Neural crest cell (in vitro differentiated cells): ENCODE measurements at regions not wholly inside any gene's neighbourhood (a gene's known extent, or its start where the extent isn't known, plus 50 kb on each side); places are given as distances from the start of the nearest gene placed in this dataset.

Source experiments
- DNase-seq: peaks from one replicate; pipeline ENCODE4 v3.0.0; 2021; ENCODE audit warnings: low read depth, mixed read lengths, low spot score
- H3K27ac Mint-ChIP-seq: one replicate; pipeline ENCODE4 v1.8.0; 2021; ENCODE audit warnings: mild to moderate bottlenecking, mixed read lengths; ENCODE audit not compliant: unreplicated experiment
- H3K27me3 Mint-ChIP-seq: 2 replicates; pipeline ENCODE4 v1.8.0; 2021; ENCODE audit warnings: low read depth, mild to moderate bottlenecking, mixed read lengths
- H3K36me3 Mint-ChIP-seq: 2 replicates; pipeline ENCODE4 v1.8.0; 2021; ENCODE audit warnings: low read depth, mild to moderate bottlenecking, mixed read lengths
- H3K4me1 Mint-ChIP-seq: 2 replicates; pipeline ENCODE4 v1.8.0; 2021; ENCODE audit warnings: mixed read lengths
- H3K4me3 Mint-ChIP-seq: one replicate; pipeline ENCODE4 v1.8.0; 2021; ENCODE audit warnings: mild to moderate bottlenecking, mixed read lengths
- H3K9me3 Mint-ChIP-seq: 2 replicates; pipeline ENCODE4 v1.8.0; 2021; ENCODE audit warnings: mixed read lengths
- TF ChIP-seq, protein P1 (sequence below): fragments of 200-600 bp; sonication (generic); conservative IDR thresholded peaks from 2 replicates; pipeline ENCODE4 v1.5.0; 2021; ENCODE audit warnings: antibody characterized with exemption, mild to moderate bottlenecking

DNA sequence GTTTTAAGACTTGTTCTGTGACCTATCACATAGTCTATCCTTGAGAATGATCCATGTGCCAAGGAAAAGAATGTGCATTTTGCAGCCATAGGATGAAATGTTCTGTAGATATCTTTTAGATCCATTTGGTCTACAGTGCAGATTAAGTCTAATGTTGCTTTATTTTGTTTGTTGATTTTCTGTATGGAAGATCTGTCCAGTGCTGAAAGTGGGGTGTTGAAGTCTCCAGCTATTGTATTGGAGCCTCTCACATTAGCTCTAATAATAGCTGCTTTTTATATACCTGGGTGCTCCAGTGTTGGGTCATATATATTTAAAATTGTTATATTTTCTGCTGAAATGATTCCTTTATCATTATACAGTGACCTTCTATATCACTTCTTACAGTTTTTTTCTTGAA, 155.6 kb upstream of the MON1B start:
- Mint-ChIP-seq H3K9me3 (peaks cover 5% of the 10 kb centered on the region), H3K4me3 (no peak overlapping the region), H3K36me3 (no peaks in the 10 kb centered on the region), H3K4me1 (peaks cover 7% of the 10 kb centered on the region), H3K27me3 (peaks cover 10% of the 10 kb centered on the region), H3K27ac (no peak overlapping the region)
- no peak for DNase-seq
- TF ChIP-seq, protein P1, sequence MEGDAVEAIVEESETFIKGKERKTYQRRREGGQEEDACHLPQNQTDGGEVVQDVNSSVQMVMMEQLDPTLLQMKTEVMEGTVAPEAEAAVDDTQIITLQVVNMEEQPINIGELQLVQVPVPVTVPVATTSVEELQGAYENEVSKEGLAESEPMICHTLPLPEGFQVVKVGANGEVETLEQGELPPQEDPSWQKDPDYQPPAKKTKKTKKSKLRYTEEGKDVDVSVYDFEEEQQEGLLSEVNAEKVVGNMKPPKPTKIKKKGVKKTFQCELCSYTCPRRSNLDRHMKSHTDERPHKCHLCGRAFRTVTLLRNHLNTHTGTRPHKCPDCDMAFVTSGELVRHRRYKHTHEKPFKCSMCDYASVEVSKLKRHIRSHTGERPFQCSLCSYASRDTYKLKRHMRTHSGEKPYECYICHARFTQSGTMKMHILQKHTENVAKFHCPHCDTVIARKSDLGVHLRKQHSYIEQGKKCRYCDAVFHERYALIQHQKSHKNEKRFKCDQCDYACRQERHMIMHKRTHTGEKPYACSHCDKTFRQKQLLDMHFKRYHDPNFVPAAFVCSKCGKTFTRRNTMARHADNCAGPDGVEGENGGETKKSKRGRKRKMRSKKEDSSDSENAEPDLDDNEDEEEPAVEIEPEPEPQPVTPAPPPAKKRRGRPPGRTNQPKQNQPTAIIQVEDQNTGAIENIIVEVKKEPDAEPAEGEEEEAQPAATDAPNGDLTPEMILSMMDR = no peak

- H3K4me3 Mint-ChIP-seq = no peak overlapping the region
- H3K27me3 Mint-ChIP-seq = peaks cover 4% of the 10 kb centered on the region
- peaks cover 7% of the 10 kb centered on the region for H3K4me1 Mint-ChIP-seq
- peaks cover 5% of the 10 kb centered on the region for H3K9me3 Mint-ChIP-seq
- TF ChIP-seq, protein P1 = no peak
- H3K36me3 Mint-ChIP-seq = no peaks in the 10 kb centered on the region
- H3K27ac Mint-ChIP-seq = no peak overlapping the region
- no peak for DNase-seq
These were observed 153.2 kb upstream of the MON1B start for GRCh38 chr16:77037696-77038347.

DNA sequence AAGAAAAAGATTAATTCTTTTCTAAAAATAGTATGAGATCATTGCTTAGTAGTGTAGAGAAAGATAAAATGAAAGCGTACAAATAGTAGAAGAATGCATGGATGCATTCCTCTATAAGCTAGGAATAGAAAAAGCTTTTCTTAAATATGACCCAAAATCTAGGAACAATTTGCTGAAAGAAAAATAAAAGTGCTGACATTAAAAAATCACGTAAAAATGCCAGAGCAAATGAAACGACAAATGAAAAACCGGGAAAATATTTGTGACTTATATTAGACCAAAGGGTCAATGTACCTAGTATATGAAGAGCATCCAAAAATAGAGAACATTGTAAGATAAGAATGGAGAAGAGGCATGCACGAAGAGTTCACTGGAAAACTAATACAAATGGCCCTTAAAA, 149.5 kb upstream of the MON1B start:
- H3K9me3 Mint-ChIP-seq = no peaks in the 10 kb centered on the region
- no peak overlapping the region for H3K27ac Mint-ChIP-seq
- TF ChIP-seq, protein P1 = no peak
- peaks cover 7% of the 10 kb centered on the region for H3K4me1 Mint-ChIP-seq
- peaks cover 7% of the 10 kb centered on the region for H3K27me3 Mint-ChIP-seq
- H3K36me3 Mint-ChIP-seq = no peaks in the 10 kb centered on the region
- no peak overlapping the region for H3K4me3 Mint-ChIP-seq
- DNase-seq = no peak

DNA sequence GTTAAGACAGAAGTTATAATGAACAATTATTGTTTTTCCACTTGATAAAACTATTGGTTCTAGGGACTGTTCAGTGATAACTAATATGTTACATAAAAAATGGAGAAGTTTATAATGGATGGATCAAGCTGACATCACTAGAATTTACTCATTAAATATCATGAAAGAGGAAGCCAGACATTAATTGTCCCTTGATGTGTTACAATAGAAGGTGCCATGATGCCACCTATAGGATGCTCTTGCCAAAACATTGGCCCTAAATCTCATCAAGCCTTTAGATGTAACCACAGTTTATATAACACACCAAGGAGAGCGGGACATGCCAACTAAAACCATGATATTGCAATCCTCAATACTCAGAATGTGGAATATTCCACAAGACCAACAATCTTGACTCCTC, 147.9 kb upstream of the MON1B start:
- H3K27ac Mint-ChIP-seq = no peak overlapping the region
- H3K27me3 Mint-ChIP-seq = peaks cover 13% of the 10 kb centered on the region
- H3K36me3 Mint-ChIP-seq = no peaks in the 10 kb centered on the region
- DNase-seq = no peak
- TF ChIP-seq, protein P1 = peak; percentile 53
- H3K9me3 Mint-ChIP-seq = no peaks in the 10 kb centered on the region
- no peak overlapping the region for H3K4me3 Mint-ChIP-seq
- no peaks in the 10 kb centered on the region for H3K4me1 Mint-ChIP-seq

GRCh38 chr16:77046206-77046605, 144.8 kb upstream of the MON1B start:
- no peak overlapping the region for H3K27ac Mint-ChIP-seq
- H3K4me3 Mint-ChIP-seq = no peak overlapping the region

More at GRCh38 chr16:77046206-77046605, 144.8 kb upstream of the MON1B start:
- TF ChIP-seq, protein P1 = no peak
- DNase-seq = no peak
- no peaks in the 10 kb centered on the region for H3K36me3 Mint-ChIP-seq
- no peaks in the 10 kb centered on the region for H3K9me3 Mint-ChIP-seq
- peaks cover 13% of the 10 kb centered on the region for H3K27me3 Mint-ChIP-seq
- no peaks in the 10 kb centered on the region for H3K4me1 Mint-ChIP-seq
